Natural killer cell treated with Interleukin-12 subunit alpha and Interleukin-12 subunit beta and Interleukin-15 and Interleukin-18, amount 100 ng/mL, for 72 hours (primary cell): ENCODE measurements at regions not wholly inside any gene's neighbourhood (a gene's known extent, or its start where the extent isn't known, plus 50 kb on each side); places are given as distances from the start of the nearest gene placed in this dataset.

Experiments
- ATAC-seq, 2 donors: fragments of 150-1000 bp; cut with Tn5 transposase in 1 of 2; sonication (Bioruptor Pico), chemical (Tn5 transposase) in 1 of 2; 2 replicates each; pipeline ENCODE4 v1.10.0; 2021
- DNase-seq: peaks from one replicate; pipeline ENCODE4 v3.0.0; 2022; ENCODE audit warnings: low spot score
- H3K27ac Mint-ChIP-seq, 2 donors: 1 replicate in 1 of 2; 2 replicates in 1 of 2; pipeline ENCODE4 v1.8.0; 2022; ENCODE audit warnings: mixed read lengths in 2 of 2, mild to moderate bottlenecking in 1 of 2, moderate library complexity in 1 of 2
- H3K27me3 Mint-ChIP-seq, 2 donors: 1 replicate in 1 of 2; 2 replicates in 1 of 2; pipeline ENCODE4 v1.8.0; 2022; ENCODE audit warnings: mixed read lengths in 2 of 2
- H3K36me3 Mint-ChIP-seq: one replicate; pipeline ENCODE4 v1.8.0; 2022; ENCODE audit warnings: mixed read lengths
- H3K4me1 Mint-ChIP-seq, 2 donors: 1 replicate in 1 of 2; 2 replicates in 1 of 2; pipeline ENCODE4 v1.8.0; 2022; ENCODE audit warnings: low read depth in 2 of 2, mixed read lengths in 2 of 2, mild to moderate bottlenecking in 1 of 2
- H3K4me3 Mint-ChIP-seq: one replicate; pipeline ENCODE4 v1.8.0; 2022; ENCODE audit warnings: mixed read lengths
- H3K9me3 Mint-ChIP-seq: 2 replicates; pipeline ENCODE4 v1.8.0; 2022; ENCODE audit warnings: mixed read lengths

DNA sequence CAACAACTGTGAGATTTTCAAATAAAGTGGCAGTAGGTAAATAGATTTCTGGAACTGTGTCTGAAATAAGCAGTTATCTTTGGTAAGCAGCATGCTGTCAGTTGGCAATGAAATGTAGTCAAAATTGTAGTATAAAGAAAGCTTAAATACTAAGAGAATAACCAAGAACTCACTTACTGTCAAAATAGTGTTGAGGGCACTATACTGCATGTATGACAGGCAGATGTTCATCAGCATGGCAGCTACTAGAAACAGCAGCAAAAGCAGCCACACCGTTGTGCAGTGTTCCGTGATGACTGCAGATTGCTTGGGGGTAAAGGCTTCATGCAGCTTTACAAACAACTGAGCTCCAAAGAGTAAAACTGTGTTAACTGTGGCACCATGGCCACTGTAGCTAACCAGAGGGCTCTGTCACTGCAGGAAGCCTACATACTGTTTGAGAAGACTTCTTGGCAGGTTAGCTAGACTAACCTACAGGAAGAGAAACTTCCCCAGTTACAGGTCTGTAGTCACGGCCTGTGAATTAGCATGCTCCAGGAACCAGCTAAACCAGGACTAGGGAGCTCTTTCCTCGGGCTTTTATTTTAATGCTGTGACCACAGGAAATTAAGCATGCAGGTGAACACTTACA lies 459.7 kb downstream of the TBL1XR1 start:
- no peak overlapping the region for H3K27ac Mint-ChIP-seq
- no peak overlapping the region for H3K4me3 Mint-ChIP-seq
- H3K36me3 Mint-ChIP-seq: no peaks in the 10 kb centered on the region
- no peak for ATAC-seq
- H3K27me3 Mint-ChIP-seq: no peaks in the 10 kb centered on the region
- peaks cover 3% of the 10 kb centered on the region for H3K9me3 Mint-ChIP-seq
- no peaks in the 10 kb centered on the region for H3K4me1 Mint-ChIP-seq
- DNase-seq: no peak

DNA sequence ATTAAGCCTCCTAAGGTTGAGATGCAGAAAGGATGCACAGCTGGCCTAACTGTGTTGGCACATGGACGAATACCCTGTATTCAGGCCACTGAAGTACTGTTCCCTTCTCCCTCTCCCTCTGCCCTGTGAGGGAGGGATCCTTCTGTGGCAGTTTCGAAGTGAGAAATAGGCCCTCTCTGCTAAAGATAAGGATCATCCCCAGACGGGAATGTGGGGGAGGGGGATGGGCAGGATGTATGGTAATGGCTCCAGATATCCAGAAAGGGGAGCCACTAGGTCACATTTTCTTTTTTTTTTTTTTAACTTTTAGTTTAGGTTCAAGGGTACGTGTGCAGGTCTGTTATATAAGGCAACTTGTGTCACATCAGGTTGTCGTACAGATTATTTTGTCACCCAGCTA lies 463.1 kb downstream of the TBL1XR1 start:
- ATAC-seq (no peak), DNase-seq (no peak)
- Mint-ChIP-seq H3K27me3 (no peaks in the 10 kb centered on the region), H3K36me3 (no peaks in the 10 kb centered on the region), H3K4me3 (no peak overlapping the region), H3K9me3 (peaks cover 6% of the 10 kb centered on the region), H3K4me1 (no peaks in the 10 kb centered on the region), H3K27ac (no peak overlapping the region)

DNA sequence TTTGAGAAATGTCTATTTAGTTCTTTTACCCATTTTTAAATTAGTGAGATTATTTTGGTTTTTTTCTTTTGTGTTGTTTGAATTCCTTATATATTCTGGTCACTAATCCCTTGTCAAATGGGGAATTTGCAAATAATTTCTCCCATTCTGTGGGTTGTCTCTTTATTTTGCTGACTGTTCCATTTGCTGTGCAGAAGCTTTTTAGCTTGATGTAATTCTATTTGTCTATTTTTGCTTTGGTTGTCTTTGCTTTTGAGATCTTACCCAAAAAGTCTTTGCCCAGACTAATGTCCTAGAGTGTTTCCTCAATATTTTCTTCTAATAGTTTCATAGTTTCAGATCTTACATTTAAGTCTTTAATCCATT lies 472.9 kb downstream of the TBL1XR1 start:
- no peak overlapping the region for H3K4me3 Mint-ChIP-seq
- no peaks in the 10 kb centered on the region for H3K27me3 Mint-ChIP-seq
- no peak for ATAC-seq
- peaks cover 6% of the 10 kb centered on the region for H3K36me3 Mint-ChIP-seq
- peaks cover 11% of the 10 kb centered on the region for H3K9me3 Mint-ChIP-seq
- no peak for DNase-seq
- no peak overlapping the region for H3K27ac Mint-ChIP-seq
- H3K4me1 Mint-ChIP-seq: no peaks in the 10 kb centered on the region

DNA sequence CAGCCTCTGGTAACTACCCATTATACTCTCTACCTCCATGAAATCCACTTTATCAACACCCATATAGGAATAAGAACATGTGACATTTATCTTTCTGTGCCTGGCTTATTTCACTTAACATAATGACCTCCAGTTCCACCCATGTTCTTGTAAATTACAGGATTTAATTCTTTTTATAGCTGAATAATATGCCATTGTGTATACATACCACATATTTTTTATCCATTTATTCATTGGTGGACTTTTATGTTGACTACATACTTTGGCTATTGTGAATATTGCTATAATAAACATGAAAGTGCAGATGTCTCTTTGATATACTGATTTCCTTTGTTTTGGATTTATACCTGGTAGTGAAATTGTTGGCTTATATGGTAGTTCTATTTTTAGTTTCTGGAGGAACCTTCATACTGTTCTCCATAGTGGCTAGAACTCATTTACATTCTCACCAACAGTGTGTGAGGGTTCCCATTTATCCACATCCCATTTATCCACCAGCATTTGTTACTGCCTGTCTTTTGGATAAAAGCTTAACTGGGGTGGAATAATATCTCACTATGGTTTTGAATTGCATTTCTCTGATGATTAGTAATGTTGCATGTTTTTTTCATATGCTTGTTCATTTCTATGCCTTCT lies 473.4 kb downstream of the TBL1XR1 start:
- Mint-ChIP-seq H3K27ac (no peak overlapping the region), H3K36me3 (peaks cover 6% of the 10 kb centered on the region), H3K4me3 (no peak overlapping the region), H3K4me1 (no peaks in the 10 kb centered on the region), H3K27me3 (no peaks in the 10 kb centered on the region), H3K9me3 (peaks cover 11% of the 10 kb centered on the region)
- no peak for ATAC-seq
- DNase-seq: no peak

DNA sequence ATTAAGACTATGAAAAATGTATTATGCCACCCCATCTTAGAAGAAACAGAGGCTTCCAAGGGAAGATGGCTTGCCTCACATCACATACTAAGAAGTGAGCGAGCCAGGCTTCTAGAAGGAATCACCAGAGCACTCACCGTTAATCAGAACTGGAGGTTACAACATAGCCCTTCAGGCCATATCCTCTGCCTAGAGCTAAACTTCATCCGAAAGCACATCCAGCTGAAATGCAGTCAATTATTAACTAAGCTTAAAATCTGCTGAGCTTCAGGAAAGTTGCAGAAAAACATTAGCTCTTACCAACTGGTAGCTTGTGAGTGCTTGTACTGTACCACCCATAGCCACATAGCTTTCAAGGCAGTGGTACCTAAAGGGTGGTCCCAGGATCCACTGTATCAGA lies 483.2 kb downstream of the TBL1XR1 start:
- Mint-ChIP-seq H3K27ac (no peak overlapping the region), H3K27me3 (no peaks in the 10 kb centered on the region), H3K36me3 (no peaks in the 10 kb centered on the region), H3K9me3 (peaks cover 3% of the 10 kb centered on the region), H3K4me1 (no peaks in the 10 kb centered on the region), H3K4me3 (no peak overlapping the region)
- DNase-seq: no peak
- no peak for ATAC-seq

DNA sequence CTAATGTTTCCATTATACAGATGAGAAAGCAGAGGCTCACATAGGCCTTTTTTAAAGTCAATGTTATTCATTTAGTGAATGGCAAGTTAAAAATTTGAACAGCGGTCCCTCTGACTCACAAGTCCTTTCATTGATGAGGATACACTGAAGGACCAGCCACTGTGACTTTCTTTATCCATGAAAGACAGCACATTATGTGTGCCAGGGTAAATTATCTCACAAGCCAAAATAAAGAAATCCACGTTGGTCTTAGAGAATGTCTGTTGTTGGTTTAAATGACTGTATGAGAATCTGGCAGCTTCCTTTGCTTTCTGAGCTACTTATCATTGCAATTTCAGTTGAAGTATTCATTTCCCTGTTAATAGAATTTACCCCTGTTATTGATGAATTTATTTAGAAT lies 485.1 kb downstream of the TBL1XR1 start:
- DNase-seq (no peak), ATAC-seq (no peak)
- Mint-ChIP-seq H3K36me3 (no peaks in the 10 kb centered on the region), H3K9me3 (peaks cover 8% of the 10 kb centered on the region), H3K27ac (no peak overlapping the region), H3K4me3 (no peak overlapping the region), H3K4me1 (no peaks in the 10 kb centered on the region), H3K27me3 (no peaks in the 10 kb centered on the region)

DNA sequence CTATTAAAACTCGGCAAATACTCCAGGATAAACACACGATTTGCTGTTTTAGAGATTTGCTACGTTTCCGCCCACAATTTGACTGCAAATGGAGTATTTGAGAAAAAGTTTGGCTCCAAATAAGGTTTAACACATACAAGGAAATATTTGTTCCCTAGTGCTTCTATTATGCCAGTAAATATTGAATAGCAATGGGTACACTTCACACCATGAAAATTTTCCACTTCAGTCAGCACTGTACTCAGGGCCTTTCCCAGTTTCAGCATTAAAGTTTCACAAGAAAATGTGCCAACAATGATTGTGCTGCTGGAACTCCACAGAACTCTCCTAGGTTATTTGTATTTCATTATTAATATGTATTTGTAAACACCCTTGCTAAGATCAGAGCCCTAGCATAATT lies 498.0 kb downstream of the TBL1XR1 start:
- Mint-ChIP-seq H3K27me3 (no peaks in the 10 kb centered on the region), H3K27ac (no peak overlapping the region), H3K9me3 (peaks cover 3% of the 10 kb centered on the region), H3K4me1 (no peaks in the 10 kb centered on the region), H3K4me3 (no peak overlapping the region), H3K36me3 (no peaks in the 10 kb centered on the region)
- DNase-seq: no peak
- ATAC-seq: no peak

DNA sequence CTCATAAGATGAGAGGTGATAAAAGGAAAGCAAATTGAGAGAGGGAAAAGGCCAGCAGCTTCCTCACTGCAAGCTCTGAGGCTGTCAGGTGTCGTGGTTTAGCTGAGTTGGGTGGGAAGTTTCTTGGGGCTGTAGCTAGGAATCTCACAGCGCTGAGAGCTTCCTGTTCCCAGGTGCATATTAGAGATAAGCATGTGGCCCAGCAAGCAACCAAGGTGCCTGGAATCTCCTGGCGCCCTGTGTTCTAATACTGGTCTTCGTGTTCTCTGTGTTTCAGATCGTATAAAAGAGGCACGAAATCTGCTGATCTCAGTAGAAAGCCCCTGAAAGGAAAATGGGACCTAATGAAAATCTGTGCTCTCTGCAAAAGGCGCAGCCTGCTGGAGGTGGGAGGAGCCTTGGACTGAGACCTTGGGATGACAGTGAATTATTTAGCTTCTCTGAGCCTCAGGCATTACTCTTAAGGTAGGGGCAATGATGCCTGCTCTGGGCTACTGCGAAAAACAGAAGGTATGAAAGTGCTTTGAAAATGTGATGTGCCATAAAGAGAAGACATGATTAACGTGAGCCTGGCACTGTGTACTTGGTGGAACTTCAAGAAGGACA lies 499.9 kb downstream of the TBL1XR1 start:
- ATAC-seq (no peak), DNase-seq (no peak)
- no peak overlapping the region for H3K4me3 Mint-ChIP-seq
- no peaks in the 10 kb centered on the region for H3K27me3 Mint-ChIP-seq
- no peak overlapping the region for H3K27ac Mint-ChIP-seq
- H3K36me3 Mint-ChIP-seq: no peaks in the 10 kb centered on the region
- peaks cover 3% of the 10 kb centered on the region for H3K9me3 Mint-ChIP-seq
- no peaks in the 10 kb centered on the region for H3K4me1 Mint-ChIP-seq

DNA sequence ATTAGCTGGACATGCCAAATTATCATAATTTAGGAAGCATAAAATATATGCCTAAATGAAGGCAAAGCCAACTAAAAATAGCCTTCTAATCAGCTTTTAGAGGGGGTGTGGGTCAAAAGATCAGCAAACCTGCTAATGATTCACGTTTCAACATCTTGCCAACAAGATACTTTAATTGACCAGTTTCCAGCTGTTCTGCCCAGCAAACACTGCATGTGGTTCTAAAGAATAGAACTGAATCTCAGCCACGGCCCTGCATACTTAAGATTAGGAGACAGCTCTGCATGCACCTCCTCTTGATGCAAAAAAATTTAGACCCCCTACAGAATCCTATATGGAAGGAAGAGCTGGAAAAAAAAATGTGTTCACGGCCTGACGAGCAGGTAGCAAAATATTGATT lies 500.5 kb downstream of the TBL1XR1 start:
- ATAC-seq (no peak), DNase-seq (no peak)
- no peaks in the 10 kb centered on the region for H3K36me3 Mint-ChIP-seq
- H3K4me1 Mint-ChIP-seq: no peaks in the 10 kb centered on the region
- no peaks in the 10 kb centered on the region for H3K27me3 Mint-ChIP-seq
- no peak overlapping the region for H3K27ac Mint-ChIP-seq
- H3K9me3 Mint-ChIP-seq: peaks cover 3% of the 10 kb centered on the region
- no peak overlapping the region for H3K4me3 Mint-ChIP-seq

DNA sequence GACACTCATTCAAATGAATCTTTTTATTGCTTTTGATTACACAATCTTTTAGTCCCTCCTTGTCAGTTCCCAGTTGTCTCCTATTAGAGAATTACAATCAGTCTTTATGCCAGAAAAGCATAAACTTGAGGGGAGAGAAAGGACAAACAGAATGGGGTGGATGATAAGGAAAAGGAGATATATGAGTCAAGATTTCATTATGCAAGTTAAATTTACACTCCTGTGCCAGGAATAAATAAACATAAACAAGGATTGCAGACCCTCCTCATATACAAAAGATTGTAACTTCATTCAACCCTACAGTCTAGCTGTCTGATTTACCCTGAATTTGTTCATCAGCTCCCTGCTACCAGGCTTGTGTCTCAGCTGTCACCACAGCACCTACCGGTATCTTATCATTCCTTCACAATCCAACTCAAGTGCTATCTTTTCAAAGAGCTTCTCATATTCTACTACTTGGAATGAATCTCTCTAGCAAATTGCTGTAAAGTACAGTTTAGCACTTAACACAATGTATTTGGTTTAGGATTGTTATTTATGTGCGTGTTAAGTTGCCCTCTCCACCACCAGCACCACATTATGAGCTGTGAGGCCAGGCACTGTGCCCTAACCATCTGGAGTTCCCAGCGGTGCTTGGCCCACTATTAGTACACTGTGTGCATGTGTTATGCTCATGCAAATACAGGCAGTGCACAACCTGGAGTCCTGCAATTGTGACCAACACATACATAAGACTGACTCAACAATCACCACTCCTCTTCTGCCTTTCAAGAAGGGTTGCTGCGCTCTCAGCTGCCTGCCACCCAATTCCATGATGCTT lies 504.1 kb downstream of the TBL1XR1 start:
- Mint-ChIP-seq H3K4me1 (no peaks in the 10 kb centered on the region), H3K27ac (no peak overlapping the region), H3K9me3 (peaks cover 3% of the 10 kb centered on the region), H3K4me3 (no peak overlapping the region), H3K27me3 (no peaks in the 10 kb centered on the region), H3K36me3 (no peaks in the 10 kb centered on the region)
- no peak for DNase-seq
- no peak for ATAC-seq

DNA sequence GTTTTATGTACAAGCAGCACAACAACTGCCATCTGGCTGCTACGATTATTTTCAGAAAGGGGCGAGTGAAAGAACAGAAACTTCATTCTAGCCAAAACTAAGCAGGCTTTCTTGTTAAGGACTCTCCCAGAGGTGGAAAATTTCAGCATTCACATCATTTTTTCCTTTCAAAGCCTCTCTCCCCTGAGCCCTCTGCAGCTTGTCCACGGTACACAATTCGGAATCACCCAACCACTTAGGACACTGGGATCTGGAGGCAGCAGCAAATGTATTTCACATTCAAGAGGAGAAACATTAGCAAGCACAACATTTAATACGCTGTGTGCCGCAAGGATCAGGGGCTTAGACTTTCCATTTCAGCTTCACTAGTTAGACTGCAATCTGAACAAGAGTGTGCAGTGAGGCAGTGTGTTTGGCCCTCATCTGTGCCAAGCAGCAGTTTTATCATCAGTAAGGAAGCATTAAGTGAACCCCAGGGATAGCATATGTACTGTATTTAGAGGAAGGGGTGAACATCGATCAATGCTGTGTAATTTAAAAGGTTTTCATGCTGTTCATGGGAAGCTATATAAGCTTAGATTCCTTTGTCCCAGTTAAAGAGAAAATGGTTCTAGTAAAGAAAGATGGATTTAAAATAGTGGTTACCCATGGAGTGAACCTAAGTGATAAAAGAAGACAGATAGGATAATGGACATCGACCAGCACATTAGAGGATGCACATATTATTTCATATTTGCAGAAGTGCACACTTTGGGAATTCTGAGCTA lies 504.9 kb downstream of the TBL1XR1 start:
- Mint-ChIP-seq H3K4me1 (no peaks in the 10 kb centered on the region), H3K27me3 (no peaks in the 10 kb centered on the region), H3K36me3 (no peaks in the 10 kb centered on the region), H3K27ac (no peak overlapping the region), H3K4me3 (no peak overlapping the region), H3K9me3 (peaks cover 3% of the 10 kb centered on the region)
- ATAC-seq (no peak), DNase-seq (no peak)

DNA sequence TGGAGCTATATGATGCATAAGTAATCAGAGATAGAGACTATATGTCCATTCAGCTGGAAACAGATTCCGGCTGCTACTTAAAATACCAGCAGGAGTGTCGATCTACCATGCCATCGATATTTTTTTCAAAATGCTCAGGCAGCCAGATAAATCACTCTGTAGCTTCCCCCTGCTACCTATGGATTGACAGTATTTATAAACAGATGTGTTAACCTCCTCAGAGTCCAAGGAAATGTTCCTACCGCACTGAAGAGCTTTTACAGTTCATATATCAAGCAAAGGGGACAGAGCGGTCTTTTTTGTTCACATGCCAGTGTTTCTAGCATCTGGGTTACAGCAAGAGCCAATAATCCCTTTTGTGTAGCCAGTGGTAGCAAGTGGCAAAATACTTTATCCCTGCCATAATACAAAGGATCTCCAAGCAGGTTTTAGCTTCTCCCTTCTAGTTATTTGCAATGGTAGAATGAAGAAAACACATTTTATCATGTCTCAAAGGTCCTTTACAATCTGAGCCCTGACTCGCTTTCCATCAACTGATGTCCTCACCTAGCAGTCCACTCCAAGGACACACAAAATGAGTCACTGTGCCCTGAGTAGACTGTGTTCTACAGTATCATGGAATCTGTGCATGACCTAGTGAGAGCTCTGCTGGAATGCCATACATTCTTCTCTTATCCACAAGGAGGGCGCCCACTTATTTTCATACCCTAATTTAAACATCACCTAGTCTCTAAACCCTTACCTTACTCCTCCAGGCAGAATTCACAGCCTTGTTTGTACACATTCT lies 507.0 kb downstream of the TBL1XR1 start:
- H3K36me3 Mint-ChIP-seq: no peaks in the 10 kb centered on the region
- no peak overlapping the region for H3K27ac Mint-ChIP-seq
- H3K27me3 Mint-ChIP-seq: no peaks in the 10 kb centered on the region
- H3K4me3 Mint-ChIP-seq: no peak overlapping the region
- no peaks in the 10 kb centered on the region for H3K4me1 Mint-ChIP-seq
- DNase-seq: no peak
- H3K9me3 Mint-ChIP-seq: peaks cover 6% of the 10 kb centered on the region
- no peak for ATAC-seq

DNA sequence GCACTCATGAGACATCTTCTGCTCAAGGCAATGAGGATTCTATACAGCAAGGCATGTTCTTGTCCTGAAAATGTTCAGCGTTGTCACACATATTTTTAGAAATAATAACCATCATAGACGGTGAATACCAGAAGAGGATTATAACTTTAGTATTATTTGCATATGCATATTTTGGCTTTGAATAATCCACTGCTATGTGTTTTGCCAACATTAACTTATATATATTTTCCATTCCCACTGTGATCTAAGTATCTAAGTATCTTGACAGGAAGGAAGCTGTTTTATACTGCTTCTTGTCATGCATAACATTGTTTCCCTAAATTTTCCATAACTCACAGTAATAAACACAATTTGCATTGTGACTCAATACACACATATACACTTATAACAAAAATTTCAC lies 509.5 kb downstream of the TBL1XR1 start:
- Mint-ChIP-seq H3K9me3 (peaks cover 10% of the 10 kb centered on the region), H3K4me1 (no peaks in the 10 kb centered on the region), H3K36me3 (no peaks in the 10 kb centered on the region), H3K27me3 (no peaks in the 10 kb centered on the region), H3K27ac (no peak overlapping the region), H3K4me3 (no peak overlapping the region)
- no peak for DNase-seq
- ATAC-seq: no peak
